OCI-LY3 (cell line): ENCODE measurements at regions not wholly inside any gene's neighbourhood (a gene's known extent, or its start where the extent isn't known, plus 50 kb on each side); places are given as distances from the start of the nearest gene placed in this dataset.

Source experiments
- H2AFZ ChIP-seq: fragments of 200-600, 300-600 bp; shearing (Covaris generic); 2 replicates; pipeline ENCODE4 v1.6.0; 2014; ENCODE audit warnings: antibody characterized with exemption, low read depth, low read length
- H3K27ac ChIP-seq: fragments of 200-600, 300-600 bp; sonication (generic); 2 replicates; pipeline ENCODE4 v1.5.1; 2014; ENCODE audit warnings: mild to moderate bottlenecking, low read length, moderate library complexity, mixed read lengths
- H3K27me3 ChIP-seq: fragments of 200-600, 300-600 bp; sonication (generic); 2 replicates; pipeline ENCODE4 v1.6.1; 2014; ENCODE audit warnings: low read depth, low read length, mixed read lengths
- H3K36me3 ChIP-seq: fragments of 200-600, 300-600 bp; sonication (generic); replicated peaks from 2 replicates; pipeline ENCODE3; 2014; ENCODE audit warnings: low read depth, low read length, mixed read lengths
- H3K4me1 ChIP-seq: fragments of 300-600, 200-600 bp; sonication (generic); 2 replicates; pipeline ENCODE4 v1.6.1; 2014; ENCODE audit warnings: low read length, mixed read lengths
- H3K4me2 ChIP-seq: fragments of 200-600, 300-600 bp; sonication (generic); 2 replicates; pipeline ENCODE4 v1.6.1; 2014; ENCODE audit warnings: low read length, mixed read lengths
- H3K4me3 ChIP-seq: fragments of 300-600, 200-600 bp; sonication (generic); 2 replicates; pipeline ENCODE4 v1.5.1; 2014; ENCODE audit warnings: antibody characterized with exemption, mild to moderate bottlenecking, low read length, moderate library complexity
- H3K79me2 ChIP-seq: fragments of 300-600, 200-600 bp; shearing (Covaris generic); 2 replicates; pipeline ENCODE4 v1.6.1; 2014; ENCODE audit warnings: mild to moderate bottlenecking, low read length, mixed read lengths
- H3K9ac ChIP-seq: fragments of 300-600, 200-600 bp; shearing (Covaris generic); 2 replicates; pipeline ENCODE4 v1.6.0; 2014; ENCODE audit warnings: mild to moderate bottlenecking, low read length, moderate library complexity
- H3K9me3 ChIP-seq: fragments of 200-600, 300-600 bp; shearing (Covaris generic); 2 replicates; pipeline ENCODE4 v1.6.1; 2014; ENCODE audit warnings: low read length, mixed read lengths; ENCODE audit not compliant: insufficient read depth
- H4K20me1 ChIP-seq: fragments of 200-600, 300-600 bp; sonication (generic); 2 replicates; pipeline ENCODE4 v1.6.1; 2016; ENCODE audit warnings: low read length, mixed read lengths; ENCODE audit not compliant: insufficient read depth
- CTCF ChIP-seq: fragments of 200-600, 300-600 bp; sonication (generic); IDR thresholded peaks from 2 replicates; pipeline ENCODE4 v1.5.1; 2014; ENCODE audit warnings: antibody characterized with exemption, low read length, low read depth
- EZH2phosphoT487 ChIP-seq: fragments of 200-600 bp; shearing (Covaris generic); IDR thresholded peaks from 2 replicates; pipeline ENCODE4 v1.6.1; 2018; ENCODE audit warnings: antibody characterized with exemption, mixed run types, low read depth

GRCh38 chr11:79543101-79543500 is 102.3 kb upstream of the TENM4 start:
- Histone ChIP-seq H3K79me2 (no peaks in the 10 kb centered on the region), H4K20me1 (no peaks in the 10 kb centered on the region), H2AFZ (no peak overlapping the region), H3K4me2 (no peak overlapping the region), H3K36me3 (no peaks in the 10 kb centered on the region), H3K4me3 (no peak overlapping the region), H3K27ac (no peak overlapping the region), H3K9ac (no peak overlapping the region), H3K27me3 (peaks cover 16% of the 10 kb centered on the region; the same call in 1 of the 2 replicates), H3K4me1 (peaks cover 31% of the 10 kb centered on the region), H3K9me3 (no peaks in the 10 kb centered on the region)
- TF ChIP-seq EZH2phosphoT487, result no peak
- no peak for TF ChIP-seq CTCF

- TF ChIP-seq CTCF, result no peak
- no peak for TF ChIP-seq EZH2phosphoT487
- Histone ChIP-seq H3K4me1 (peaks cover 35% of the 10 kb centered on the region), H2AFZ (no peak overlapping the region), H3K79me2 (no peaks in the 10 kb centered on the region), H4K20me1 (no peaks in the 10 kb centered on the region), H3K27ac (no peak overlapping the region), H3K27me3 (0 out of 2 replicates have a peak, but pooled peaks cover 5% of the 10 kb centered on the region), H3K9me3 (no peaks in the 10 kb centered on the region), H3K4me3 (no peak overlapping the region), H3K36me3 (no peaks in the 10 kb centered on the region), H3K9ac (no peak overlapping the region), H3K4me2 (no peak overlapping the region)
Observed at GRCh38 chr11:79541466-79541865, 100.6 kb upstream of the TENM4 start.

GRCh38 chr11:79538775-79539174 is 97.9 kb upstream of the TENM4 start:
- H3K4me3 ChIP-seq, result no peak overlapping the region
- no peaks in the 10 kb centered on the region for H3K36me3 ChIP-seq
- H3K9me3 ChIP-seq, result no peaks in the 10 kb centered on the region
- no peaks in the 10 kb centered on the region for H3K79me2 ChIP-seq
- H3K9ac ChIP-seq, result no peak overlapping the region
- TF ChIP-seq CTCF (no peak), EZH2phosphoT487 (no peak)
- no peaks in the 10 kb centered on the region for H4K20me1 ChIP-seq
- H2AFZ ChIP-seq, result peak overlapping the region; percentile 23; the same call in 1 of the 2 replicates
- H3K27ac ChIP-seq, result no peak overlapping the region
- H3K27me3 ChIP-seq, result no peaks in the 10 kb centered on the region
- H3K4me2 ChIP-seq, result peak overlapping the region; percentile 6; the same call in 1 of the 2 replicates
- H3K4me1 ChIP-seq, result peaks cover 44% of the 10 kb centered on the region

GRCh38 chr11:79536155-79536917 is 95.5 kb upstream of the TENM4 start:
- Histone ChIP-seq H3K27me3 (no peaks in the 10 kb centered on the region), H2AFZ (peak overlapping the region; percentile 42; the same call in 1 of the 2 replicates), H3K4me1 (peaks cover 44% of the 10 kb centered on the region), H3K36me3 (no peaks in the 10 kb centered on the region), H3K27ac (peak overlapping the region; percentile 16; the same call in 1 of the 2 replicates), H4K20me1 (no peaks in the 10 kb centered on the region), H3K4me3 (no peak overlapping the region), H3K9ac (no peak overlapping the region), H3K79me2 (no peaks in the 10 kb centered on the region), H3K9me3 (no peaks in the 10 kb centered on the region), H3K4me2 (peak overlapping the region; percentile 18; the same call in 1 of the 2 replicates)
- TF ChIP-seq CTCF (no peak), EZH2phosphoT487 (no peak)
